Activated CD8-positive, alpha-beta memory T cell treated with anti-CD3 and anti-CD28 coated beads for 4 hours (primary cell): ENCODE measurements at regions not wholly inside any gene's neighbourhood (a gene's known extent, or its start where the extent isn't known, plus 50 kb on each side); places are given as distances from the start of the nearest gene placed in this dataset.
"Not testable (repeated sequence)": the region's sequence is repeated elsewhere in the genome, so short reads cannot be mapped to it uniquely, and the experiment has no call there.

Experiments used
- DNase-seq, 2 donors: peaks; one replicate each; pipeline ENCODE4 v3.0.0-alpha.2; 2020; ENCODE audit warnings: low read depth in 2 of 2

DNA sequence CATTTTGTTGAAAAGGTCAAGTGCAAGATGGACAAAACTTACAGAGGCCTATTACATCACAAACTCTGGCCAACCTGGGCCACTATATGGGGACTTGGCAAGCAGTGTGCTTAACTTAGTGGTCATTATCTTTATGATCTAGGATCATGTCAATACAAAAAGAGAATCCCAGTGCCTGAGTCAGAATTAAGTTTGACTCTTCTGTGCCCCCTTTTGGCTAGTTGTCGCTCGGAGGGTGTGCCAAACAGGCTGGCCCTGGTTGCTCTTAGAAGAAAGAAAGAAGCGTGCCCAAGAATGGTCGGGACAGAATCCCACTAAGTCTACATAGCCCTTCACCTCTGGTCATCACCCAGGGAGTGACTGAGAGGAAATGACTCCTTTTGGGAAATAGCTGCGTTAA lies 100.1 kb downstream of the EIF4E start:
- peak in 1 of 2 donors; percentile 2 for DNase-seq

DNA sequence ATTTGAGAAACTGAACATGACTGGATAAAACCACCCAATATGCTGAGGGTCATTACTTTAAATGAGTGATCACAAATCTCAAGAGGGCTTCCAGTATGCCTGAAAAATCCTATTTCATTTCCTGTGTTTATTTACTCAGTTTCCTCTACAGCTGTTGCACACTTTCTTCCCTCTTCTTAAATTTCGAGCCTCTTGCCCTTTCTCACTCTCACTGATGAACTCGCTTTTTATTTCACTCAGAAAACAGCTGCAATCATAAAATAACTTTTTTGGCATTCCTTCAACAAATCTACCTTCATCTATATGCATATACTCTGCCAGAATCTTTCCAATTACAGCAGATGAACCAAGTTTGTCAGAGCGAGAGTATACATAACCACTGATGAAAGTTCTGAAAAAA lies 101.3 kb downstream of the EIF4E start:
- DNase-seq: no peak

DNA sequence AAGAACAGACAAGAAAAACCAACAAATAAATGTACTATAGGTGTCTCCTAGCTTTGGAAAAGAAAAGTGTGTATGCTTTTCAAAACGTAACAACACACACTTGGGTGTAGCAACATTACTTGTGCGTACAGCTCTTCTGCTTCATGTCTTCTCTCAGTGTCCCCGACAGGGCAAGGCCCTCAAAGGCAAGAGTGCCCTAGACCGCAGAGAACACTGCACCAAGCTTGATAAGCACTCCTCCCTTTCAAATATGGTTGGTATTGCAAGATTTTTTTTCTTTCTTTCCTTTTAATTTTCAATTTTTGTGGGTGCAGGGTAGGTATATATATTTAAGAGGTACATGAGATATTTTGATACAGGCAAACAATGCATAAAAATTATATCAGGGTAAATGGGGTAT lies 106.8 kb downstream of the EIF4E start:
- no peak for DNase-seq

DNA sequence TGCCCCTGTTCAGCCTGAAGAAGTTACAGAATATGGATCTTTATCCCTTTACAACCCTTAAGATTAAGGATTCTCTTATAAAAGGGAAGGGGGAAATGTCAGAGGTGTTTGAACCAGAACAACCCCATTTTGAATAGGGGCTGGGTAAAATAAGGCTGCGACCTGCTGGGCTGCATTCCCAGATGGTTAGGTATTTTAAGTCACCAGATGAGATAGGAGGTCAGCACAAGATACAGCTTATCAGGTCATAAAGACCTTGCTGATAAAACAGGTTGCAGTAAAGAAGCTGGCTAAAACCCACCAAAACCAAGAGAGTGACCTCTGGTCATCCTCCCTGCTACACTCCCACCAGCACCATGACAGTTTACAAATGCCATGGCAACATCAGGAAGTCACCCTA lies 110.8 kb downstream of the EIF4E start:
- DNase-seq: not testable (repeated sequence)

DNA sequence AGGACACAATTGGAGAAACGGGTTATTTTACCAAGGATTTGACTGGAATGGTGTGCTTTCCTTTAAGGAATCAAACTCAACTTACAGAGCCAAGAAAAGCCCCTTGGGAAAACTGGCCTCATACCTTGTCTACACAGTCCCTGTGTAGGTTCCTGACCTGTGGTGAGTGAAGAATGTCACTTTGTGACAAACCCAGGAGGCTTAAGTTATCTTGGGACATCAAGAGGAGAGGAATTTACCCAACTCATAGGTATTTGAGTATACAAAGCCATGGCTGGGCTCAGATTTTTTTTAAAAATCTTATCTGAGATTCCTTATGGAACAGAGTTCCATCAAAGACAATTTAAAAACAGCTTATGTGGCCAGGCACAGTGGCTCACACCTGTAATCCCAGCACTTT lies 112.1 kb downstream of the EIF4E start:
- no peak for DNase-seq

DNA sequence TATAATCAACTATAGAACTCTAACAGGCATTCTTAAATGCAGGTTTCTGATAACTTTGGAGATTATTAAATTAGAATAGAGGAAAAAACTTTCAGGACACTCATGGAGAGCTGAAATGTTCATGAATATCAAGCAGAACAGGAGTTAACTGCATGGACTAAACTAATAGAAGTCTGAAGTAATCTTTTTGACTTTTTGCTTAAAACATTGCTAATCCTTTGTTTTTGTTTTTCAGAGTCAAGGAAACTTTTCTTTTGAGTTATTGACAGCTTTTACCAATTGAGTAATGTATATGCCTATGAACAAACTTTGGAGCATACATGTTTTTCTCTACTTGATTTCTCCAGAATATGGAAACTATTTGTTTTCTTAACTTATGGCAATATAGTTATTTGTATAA lies 112.5 kb downstream of the EIF4E start:
- no peak for DNase-seq

DNA sequence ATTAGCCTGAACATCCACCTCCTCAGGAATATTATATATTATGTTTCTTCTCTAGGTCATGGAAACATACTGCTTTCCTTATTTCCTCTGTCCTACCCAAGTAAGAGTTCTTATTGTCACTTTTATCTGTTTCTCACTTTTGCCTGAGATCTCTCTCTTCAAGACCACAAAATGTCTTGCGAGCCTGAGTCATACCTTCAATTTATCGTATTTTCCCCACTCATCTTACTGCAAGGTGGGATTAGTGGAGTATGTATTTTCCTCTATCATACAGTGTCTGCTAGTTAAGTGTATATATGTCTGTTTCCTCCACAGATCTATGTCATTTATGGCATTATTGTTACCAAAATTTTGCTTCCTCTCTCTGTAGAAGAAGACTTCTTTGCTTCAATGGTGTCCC lies 124.5 kb downstream of the EIF4E start:
- DNase-seq: no peak

DNA sequence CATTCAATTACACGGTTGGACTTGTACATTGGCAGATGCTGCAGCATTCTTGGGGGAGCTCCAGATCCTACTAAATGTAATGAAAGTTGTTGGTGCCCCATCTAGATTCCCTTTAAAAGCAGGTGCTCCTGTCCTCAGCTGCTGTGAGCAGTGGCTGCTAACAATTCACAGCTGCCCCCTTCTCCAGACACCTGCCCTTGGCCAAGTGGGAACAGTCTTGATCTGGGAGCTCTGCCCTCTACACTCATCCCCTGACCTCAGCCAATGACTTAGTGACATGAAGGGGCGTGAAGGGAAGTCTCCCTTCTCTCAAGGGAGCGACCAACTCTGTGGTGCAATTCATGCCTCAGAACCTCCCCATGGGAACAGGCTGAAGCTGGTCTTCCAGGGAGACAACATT lies 125.7 kb downstream of the EIF4E start:
- no peak for DNase-seq

DNA sequence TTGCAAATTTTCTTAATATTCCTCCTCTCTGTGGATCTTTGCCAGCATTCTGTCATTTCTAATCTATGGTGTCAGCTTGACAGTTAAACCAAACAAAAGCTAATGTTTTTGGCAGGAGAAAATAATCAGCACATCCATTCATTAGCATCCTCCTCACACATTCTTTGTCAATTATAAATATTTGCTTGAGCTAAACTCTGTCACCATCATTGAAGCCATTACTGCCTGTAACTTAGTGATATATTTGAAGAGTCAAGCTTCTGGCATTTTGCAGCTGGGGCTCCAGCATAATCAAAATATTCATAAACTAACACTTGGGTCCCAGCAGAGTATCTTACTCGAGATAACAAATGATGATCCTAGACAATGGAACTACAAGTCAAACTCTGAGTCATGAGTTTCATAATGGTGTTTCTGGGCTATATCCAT lies 126.1 kb downstream of the EIF4E start:
- DNase-seq: no peak

DNA sequence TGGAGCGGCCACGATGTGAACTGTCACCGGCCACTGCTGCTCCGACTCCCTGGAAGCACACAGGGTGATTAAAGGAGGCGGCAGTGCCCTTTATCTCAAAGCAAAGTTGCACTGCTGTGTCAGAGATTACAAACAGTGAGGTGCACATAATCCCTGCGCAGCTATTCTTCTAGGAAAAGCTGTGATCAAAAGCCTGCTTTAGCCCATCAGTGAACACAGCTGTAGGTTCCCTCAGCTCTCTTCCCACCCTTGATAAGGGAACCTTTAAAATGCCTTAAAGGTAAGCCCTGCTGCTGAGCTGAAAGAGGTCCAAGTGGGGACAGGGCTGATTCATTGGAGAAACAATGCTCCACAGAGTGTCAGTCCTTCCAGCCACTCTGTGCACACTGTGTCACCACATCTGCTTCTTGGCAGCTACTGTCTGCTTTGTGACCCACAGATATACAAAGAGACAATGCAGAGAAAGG lies 127.6 kb downstream of the EIF4E start:
- no peak for DNase-seq

DNA sequence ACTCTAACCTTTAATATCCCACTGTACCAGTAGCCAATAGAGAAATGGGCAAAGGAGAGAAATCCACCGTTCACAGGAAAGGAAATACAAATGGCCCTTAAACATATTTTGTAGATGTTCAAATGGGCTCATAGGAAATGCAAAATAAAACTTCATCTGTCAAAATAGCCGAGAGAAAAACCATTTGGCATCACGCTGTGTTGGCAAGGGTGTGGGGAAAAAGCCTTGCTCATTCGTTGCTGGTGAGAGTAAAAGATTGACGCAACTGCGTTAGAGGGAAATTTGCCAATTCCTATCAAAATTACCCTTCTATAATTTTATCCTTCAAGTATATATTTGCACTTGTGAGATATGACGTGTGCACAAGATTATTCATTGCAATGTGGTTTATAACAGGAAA lies 131.9 kb downstream of the EIF4E start:
- DNase-seq: no peak

DNA sequence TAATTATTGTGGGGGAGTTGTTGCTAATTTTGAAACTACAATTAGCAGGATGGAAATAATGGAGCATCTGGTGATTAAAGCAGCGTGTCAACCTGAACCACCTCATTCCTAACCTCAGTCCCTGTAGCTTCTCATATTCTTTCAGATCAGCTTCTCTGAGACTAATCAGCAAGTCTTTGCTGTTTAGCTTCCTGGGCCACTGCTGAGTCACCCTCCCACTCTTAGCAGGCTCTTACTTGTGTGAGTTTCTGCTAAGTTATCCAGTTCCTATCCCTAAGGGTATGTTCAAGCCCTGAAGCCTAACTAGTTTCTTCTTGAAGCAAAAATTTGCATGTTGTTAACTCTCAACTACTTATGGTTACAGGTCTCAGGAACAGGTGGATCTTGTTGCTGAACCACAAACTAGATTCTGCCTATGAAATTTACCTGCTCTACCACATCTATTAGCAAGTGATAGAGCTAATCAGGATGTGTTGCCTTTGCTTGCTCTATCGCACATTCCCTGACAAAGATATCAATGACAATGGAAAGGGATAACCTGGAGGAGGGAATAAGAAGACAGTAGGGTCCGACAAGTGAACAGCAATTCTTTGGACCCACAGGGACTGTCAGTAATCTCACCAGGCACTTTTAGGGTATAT lies 134.2 kb downstream of the EIF4E start:
- DNase-seq: peak in 1 of 2 donors; percentile 13

DNA sequence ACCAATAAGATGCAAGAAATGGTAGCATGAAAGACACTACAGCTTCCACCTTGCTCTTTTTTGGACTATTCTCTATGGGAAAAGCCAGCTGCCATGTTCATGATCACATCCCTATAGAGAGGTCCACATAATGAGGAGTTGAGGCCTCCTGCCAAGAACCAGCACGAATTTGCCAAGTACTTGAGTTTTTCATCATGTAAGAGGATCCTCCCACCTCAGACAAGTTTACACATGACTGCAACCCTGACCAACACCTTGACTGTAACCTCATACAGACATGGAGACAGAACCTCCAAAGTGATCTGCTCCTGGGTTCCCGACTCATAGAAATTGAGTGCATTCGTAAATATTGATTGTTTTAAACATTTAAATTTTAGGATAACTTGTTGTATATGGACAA lies 135.2 kb upstream of the TSPAN5 start:
- DNase-seq: no peak

DNA sequence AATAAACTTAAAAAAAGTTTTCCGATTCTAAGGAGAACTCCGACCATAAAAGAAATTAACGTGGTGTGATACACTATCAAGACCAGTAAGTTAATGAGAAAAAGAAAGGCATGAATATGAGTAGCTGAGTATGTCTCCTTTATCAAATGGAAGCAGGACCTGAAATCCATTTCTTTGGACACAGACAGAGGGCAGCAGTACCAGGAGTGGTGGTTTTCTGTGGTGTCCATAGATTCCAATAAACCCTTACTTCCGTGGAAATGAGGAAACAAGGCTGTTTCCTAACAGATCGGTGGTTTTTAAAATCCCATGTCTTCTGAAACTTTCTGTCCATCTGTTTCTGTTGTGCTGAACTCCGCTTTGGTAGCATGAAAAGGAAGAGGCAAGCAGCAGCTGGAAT lies 128.5 kb upstream of the TSPAN5 start:
- no peak for DNase-seq

DNA sequence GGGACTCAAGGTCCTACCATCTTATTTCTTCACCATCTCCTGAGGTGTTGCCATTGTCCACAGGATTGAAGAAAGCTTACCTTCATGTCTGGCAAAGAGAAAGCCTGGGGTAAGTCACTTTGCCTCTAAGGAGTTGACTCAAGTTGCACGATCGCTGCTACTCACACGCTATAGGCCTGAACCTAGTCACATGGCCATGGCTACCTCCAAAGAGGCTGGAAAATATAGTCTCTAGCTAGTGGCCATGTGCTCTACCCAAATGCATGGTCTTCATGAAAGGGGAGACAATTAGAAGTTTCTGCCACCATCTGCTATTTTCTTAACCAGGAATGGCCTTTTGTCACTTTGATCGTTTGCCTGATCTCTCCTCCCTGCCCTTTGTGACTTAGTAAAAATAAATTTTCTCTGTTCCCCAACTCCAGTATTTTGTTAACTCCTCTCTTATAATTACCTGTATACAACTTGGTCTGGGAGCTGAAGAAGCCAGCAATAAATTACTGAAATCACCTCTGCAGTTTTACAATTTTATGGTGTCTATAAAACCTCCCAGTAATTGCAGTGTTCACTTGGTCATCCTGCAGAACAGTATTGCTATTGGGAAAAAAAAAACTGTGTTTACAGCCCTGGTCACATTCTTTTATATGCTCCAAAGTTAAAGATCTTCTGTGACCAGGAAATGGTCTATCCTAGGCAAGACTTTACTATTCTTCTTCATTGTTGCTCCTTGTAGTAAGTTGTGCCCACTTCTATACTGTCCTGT lies 126.7 kb upstream of the TSPAN5 start:
- DNase-seq: no peak

DNA sequence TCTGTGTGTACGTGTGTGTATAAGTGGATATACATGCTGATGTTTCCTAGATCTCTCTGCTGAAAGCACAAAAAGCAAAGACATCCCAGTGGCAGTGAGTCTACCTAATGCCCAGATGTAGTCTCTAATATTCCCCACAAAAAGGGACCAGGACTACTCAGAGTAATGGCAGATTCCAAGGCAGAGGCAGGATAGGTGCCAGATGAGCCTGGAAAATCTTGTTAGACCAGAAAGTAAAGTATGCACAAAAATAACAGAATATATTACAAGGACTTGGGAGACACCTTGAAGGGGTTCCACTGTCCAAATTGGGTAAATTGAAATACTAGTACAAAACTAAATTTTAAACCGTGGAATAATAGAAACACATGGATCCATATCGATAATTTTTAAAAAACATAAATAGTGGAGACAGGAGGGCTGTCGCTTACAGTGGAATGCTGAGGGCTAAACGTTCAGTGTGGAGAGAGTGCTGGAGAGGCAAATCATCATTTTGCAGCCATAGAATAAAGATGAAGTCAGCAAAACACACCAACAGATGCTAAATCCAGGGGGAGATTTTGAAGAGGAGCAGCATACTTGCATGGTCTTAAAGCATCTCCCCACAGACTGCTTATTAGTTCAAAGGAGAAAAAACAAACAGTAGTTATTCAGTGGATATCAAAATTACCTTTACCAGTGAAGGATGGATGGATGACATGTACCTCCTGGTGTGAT lies 123.4 kb upstream of the TSPAN5 start:
- DNase-seq: no peak

DNA sequence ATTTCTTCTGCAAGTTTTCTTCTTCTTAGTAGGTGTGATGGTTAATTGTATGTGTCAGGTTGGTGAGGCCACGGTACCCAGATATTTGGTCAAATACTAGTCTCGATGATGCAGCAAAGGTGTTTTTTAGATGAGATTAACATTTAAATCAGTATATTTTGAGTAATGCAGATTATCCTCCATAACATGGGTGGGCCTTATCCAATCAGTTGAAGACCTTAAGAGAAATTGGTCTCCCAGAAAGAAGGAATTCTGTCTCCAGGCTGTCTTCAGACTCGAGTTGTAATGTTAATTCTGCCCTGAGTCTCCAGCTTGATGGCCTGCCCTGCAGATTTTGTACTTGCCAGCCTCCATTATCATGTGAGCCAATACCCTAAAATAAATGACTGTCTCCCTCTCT lies 122.5 kb upstream of the TSPAN5 start:
- no peak for DNase-seq

DNA sequence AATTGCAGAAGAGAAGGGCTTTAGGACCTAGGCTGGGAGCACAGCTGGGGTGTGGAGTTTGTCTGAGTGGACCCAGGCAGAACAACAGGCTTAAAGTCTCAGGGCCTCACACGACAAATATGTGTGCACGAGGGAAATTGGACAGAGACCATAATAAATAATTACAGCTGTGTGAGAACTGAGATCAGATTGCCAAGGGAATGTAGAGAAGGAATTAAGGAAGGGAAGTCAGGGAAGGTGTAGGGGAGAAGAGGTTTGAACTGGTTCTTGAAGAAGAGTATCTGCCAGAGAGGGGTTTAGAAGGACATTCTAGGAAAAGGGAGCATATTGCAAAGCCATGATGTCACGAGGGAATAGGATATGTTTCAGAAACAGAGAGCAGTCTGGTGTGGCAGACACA lies 120.7 kb upstream of the TSPAN5 start:
- no peak for DNase-seq

DNA sequence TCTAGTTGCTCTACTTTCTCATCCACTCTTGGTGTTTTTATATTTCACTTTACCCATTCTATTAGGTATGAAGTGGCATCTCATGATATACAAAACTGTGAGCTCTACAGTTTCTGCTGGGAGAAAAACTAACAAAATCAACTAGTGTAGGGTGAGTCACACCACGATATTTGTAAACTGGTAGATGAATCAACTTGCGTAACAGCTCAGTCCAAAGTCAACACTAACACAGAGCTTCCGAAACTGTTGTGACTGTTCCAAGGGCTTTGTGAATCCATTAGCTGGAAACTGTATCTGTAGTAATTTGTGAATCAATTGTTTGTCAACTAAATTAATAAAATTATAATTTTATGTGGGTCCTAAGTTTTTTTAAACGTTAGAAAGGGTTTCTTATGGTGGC lies 119.8 kb upstream of the TSPAN5 start:
- DNase-seq: no peak

DNA sequence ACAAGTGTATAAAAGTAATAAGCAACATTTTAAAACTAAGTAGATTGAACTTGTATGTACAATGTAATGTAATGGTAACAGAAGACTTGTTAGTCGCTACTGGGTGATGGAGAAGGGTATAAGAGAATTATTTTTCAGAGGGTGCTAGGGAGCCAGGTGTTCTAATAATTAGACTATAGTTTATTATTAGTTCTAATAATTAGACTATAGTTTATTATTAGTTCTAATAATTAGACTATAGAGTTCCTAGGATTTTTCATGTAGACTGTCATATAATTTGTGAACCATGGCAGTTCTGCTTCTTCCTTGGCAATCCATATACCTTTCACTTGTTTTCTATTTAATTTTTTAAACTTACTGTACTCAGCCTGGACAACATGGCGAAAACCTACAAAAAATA lies 117.3 kb upstream of the TSPAN5 start:
- DNase-seq: no peak

DNA sequence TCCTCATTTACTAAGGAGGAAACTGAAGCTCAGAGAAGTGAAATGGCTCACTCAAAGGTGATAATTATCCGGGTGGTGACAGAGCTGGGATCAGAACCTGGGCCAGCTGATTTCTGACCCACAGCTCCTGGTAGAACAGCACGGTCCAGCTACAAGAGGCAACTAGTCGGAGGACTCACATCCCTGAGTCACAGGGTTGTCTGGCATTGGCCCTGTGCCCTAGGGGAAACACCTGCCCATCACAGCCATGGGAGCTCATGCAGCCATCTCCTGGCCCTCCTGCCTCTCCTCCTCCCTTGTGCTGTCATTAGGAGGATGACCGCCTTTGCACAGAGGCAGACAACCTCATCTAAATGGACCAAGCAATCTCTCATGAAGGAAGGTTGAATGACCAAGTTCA lies 115.2 kb upstream of the TSPAN5 start:
- DNase-seq: no peak

DNA sequence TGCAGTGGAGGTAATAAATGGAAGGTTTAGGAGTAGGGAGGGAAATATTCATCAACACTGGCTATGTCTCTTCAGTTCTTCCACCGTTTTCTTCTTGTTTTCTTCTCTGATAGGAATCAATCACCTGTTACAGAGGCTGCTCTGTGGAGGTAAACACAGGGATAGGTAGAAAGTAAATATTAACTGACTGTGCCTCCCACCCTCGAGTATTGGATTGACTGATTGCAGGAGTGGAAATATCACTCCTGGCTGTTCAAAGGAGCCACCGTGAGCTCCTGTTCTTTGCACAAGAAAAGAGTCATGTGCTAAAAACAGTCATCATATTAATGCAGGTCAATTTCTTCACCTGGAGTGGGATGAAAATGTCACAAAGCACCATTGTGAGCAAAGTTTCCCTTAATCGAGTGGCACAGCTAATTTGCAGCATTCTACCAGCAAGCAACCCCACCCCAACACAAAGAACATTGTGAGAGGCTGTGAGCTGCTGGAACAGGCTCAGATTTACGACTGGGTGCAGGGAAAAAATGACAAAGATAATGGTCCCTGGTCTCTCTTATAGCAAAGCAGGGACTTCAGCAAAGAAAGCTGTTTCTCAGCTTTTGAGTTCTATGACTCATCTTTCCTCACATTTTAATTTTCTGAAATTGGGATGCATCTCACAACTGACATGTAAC lies 113.7 kb upstream of the TSPAN5 start:
- DNase-seq: no peak
